ENCODE measurements at regions not wholly inside any gene's neighbourhood (a gene's known extent, or its start where the extent isn't known, plus 50 kb on each side); places are given as distances from the start of the nearest gene placed in this dataset.

GRCh38 chr17:27976331-27976730 lies 66.1 kb upstream of the NLK start:
- no peak for TF ChIP-seq CTCF (IDR thresholded peaks at IDR 0.05)
- H3K27ac ChIP-seq, result no peak overlapping the region
- no peaks in the 10 kb centered on the region for H3K9me3 ChIP-seq
- H3K4me1 ChIP-seq, result no peaks in the 10 kb centered on the region
- no peaks in the 10 kb centered on the region for H3K36me3 ChIP-seq
- no peaks in the 10 kb centered on the region for H3K27me3 ChIP-seq
- no peak for DNase-seq (ENCODE audit: low spot score)
- no peak overlapping the region for H3K4me3 ChIP-seq

- Histone ChIP-seq H3K4me1 (no peaks in the 10 kb centered on the region), H3K4me3 (no peak overlapping the region), H3K27ac (peak overlapping the region in 1 of 2 donors; percentile 7), H3K36me3 (no peaks in the 10 kb centered on the region), H3K27me3 (no peaks in the 10 kb centered on the region), H3K9me3 (no peaks in the 10 kb centered on the region)
- TF ChIP-seq CTCF (IDR thresholded peaks at IDR 0.05), result no peak
- DNase-seq (ENCODE audit: low spot score), result no peak
Observed at GRCh38 chr17:27977751-27978688, 64.5 kb upstream of the NLK start.

- no peak for DNase-seq (ENCODE audit: low spot score)
- Histone ChIP-seq H3K27ac (peak overlapping the region in 1 of 2 donors; percentile 7), H3K27me3 (no peaks in the 10 kb centered on the region), H3K36me3 (no peaks in the 10 kb centered on the region), H3K9me3 (no peaks in the 10 kb centered on the region), H3K4me3 (no peak overlapping the region), H3K4me1 (no peaks in the 10 kb centered on the region)
- no peak for TF ChIP-seq CTCF (IDR thresholded peaks at IDR 0.05)
Observed at GRCh38 chr17:27978689-27979175, 63.7 kb upstream of the NLK start.

- Histone ChIP-seq H3K27ac (no peak overlapping the region), H3K36me3 (no peaks in the 10 kb centered on the region), H3K4me3 (no peak overlapping the region), H3K9me3 (no peaks in the 10 kb centered on the region), H3K4me1 (peaks cover 0 to 9% of the 10 kb centered on the region in 2 donors), H3K27me3 (no peaks in the 10 kb centered on the region)
- no peak for DNase-seq (ENCODE audit: low spot score)
- no peak for TF ChIP-seq CTCF (IDR thresholded peaks at IDR 0.05)
Observed at GRCh38 chr17:27980043-27980442, 62.4 kb upstream of the NLK start.

GRCh38 chr17:27981978-27982377 lies 60.5 kb upstream of the NLK start:
- Histone ChIP-seq H3K27me3 (no peaks in the 10 kb centered on the region), H3K27ac (no peak overlapping the region), H3K4me3 (no peak overlapping the region), H3K9me3 (no peaks in the 10 kb centered on the region), H3K36me3 (no peaks in the 10 kb centered on the region), H3K4me1 (peaks cover 0 to 20% of the 10 kb centered on the region in 2 donors)
- DNase-seq (ENCODE audit: low spot score), result no peak
- TF ChIP-seq CTCF (IDR thresholded peaks at IDR 0.05), result no peak
